Vagina (tissue), 2 donors: ENCODE measurements at regions not wholly inside any gene's neighbourhood (a gene's known extent, or its start where the extent isn't known, plus 50 kb on each side); places are given as distances from the start of the nearest gene placed in this dataset.

Source experiments
- CTCF ChIP-seq, 3 experiments: fragments of 450-650 bp in 2 of 3; fragments of 200-600 bp in 1 of 3; sonication (generic) in 1 of 3; IDR thresholded peaks; one replicate each; pipeline ENCODE4 v1.5.1; 2017 to 2019; ENCODE audit warnings: antibody characterized with exemption in 3 of 3, mild to moderate bottlenecking in 2 of 3, moderate library complexity in 2 of 3
- POLR2A ChIP-seq, 2 donors: fragments of 450-650 bp; IDR thresholded peaks; one replicate each; pipeline ENCODE4 v1.6.1; 2017; ENCODE audit warnings: antibody characterized with exemption in 2 of 2, mild to moderate bottlenecking in 2 of 2, moderate library complexity in 2 of 2

- no peak for TF ChIP-seq CTCF (IDR thresholded peaks at IDR 0.05)
- TF ChIP-seq POLR2A (IDR thresholded peaks at IDR 0.05) = no peak
These were observed 237.0 kb upstream of the TBX3 start for GRCh38 chr12:114920771-114921554.
